Pons (tissue), 1 donor: ENCODE measurements at regions not wholly inside any gene's neighbourhood (a gene's known extent, or its start where the extent isn't known, plus 50 kb on each side); places are given as distances from the start of the nearest gene placed in this dataset.
"Not testable (repeated sequence)": the region's sequence is repeated elsewhere in the genome, so short reads cannot be mapped to it uniquely, and the experiment has no call there.

Source experiments
- DNase-seq: peaks from one replicate; pipeline ENCODE4 v3.0.0-alpha.2; 2016; ENCODE audit warnings: low spot score

GRCh38 chrX:113330416-113330815 lies 489.8 kb upstream of the AMOT start:
- no peak for DNase-seq

- DNase-seq = no peak
Observed at GRCh38 chrX:113315927-113316326, 475.3 kb upstream of the AMOT start.

GRCh38 chrX:113305496-113305895 lies 464.9 kb upstream of the AMOT start:
- no peak for DNase-seq

GRCh38 chrX:113300580-113300979 lies 459.9 kb upstream of the AMOT start:
- no peak for DNase-seq

GRCh38 chrX:113297437-113297836 lies 456.8 kb upstream of the AMOT start:
- DNase-seq = no peak

- DNase-seq = no peak
Observed at GRCh38 chrX:113289503-113289902, 448.9 kb upstream of the AMOT start.

- no peak for DNase-seq
Observed at GRCh38 chrX:113287761-113288160, 447.1 kb upstream of the AMOT start.

GRCh38 chrX:113275804-113276203 lies 435.2 kb upstream of the AMOT start:
- DNase-seq = no peak

- no peak for DNase-seq
Observed at GRCh38 chrX:113274791-113275190, 434.2 kb upstream of the AMOT start.

- no peak for DNase-seq
Observed at GRCh38 chrX:113274345-113274744, 433.7 kb upstream of the AMOT start.

- no peak for DNase-seq
Observed at GRCh38 chrX:113269203-113269602, 428.6 kb upstream of the AMOT start.

- no peak for DNase-seq
Observed at GRCh38 chrX:113260474-113260873, 419.8 kb upstream of the AMOT start.

- DNase-seq = no peak
Observed at GRCh38 chrX:113222305-113222704, 381.7 kb upstream of the AMOT start.

GRCh38 chrX:113212052-113212451 lies 371.4 kb upstream of the AMOT start:
- DNase-seq = no peak

- no peak for DNase-seq
Observed at GRCh38 chrX:113202601-113203000, 362.0 kb upstream of the AMOT start.

- no peak for DNase-seq
Observed at GRCh38 chrX:113195949-113196348, 355.3 kb upstream of the AMOT start.

- DNase-seq = no peak
Observed at GRCh38 chrX:113192418-113192817, 351.8 kb upstream of the AMOT start.

- DNase-seq = no peak
Observed at GRCh38 chrX:113157496-113157895, 316.9 kb upstream of the AMOT start.

- not testable (repeated sequence) for DNase-seq
Observed at GRCh38 chrX:113154315-113154714, 313.7 kb upstream of the AMOT start.

GRCh38 chrX:113136836-113137235 lies 296.2 kb upstream of the AMOT start:
- DNase-seq = no peak

GRCh38 chrX:113133316-113133715 lies 292.7 kb upstream of the AMOT start:
- DNase-seq = no peak

- no peak for DNase-seq
Observed at GRCh38 chrX:113124693-113125092, 284.1 kb upstream of the AMOT start.

- DNase-seq = no peak
Observed at GRCh38 chrX:113075521-113075920, 234.9 kb upstream of the AMOT start.

GRCh38 chrX:113059714-113060113 lies 219.1 kb upstream of the AMOT start:
- DNase-seq = no peak

GRCh38 chrX:113058634-113059033 lies 218.0 kb upstream of the AMOT start:
- no peak for DNase-seq
